Fibroblast of mammary gland (primary cell): ENCODE measurements at regions not wholly inside any gene's neighbourhood (a gene's known extent, or its start where the extent isn't known, plus 50 kb on each side); places are given as distances from the start of the nearest gene placed in this dataset.

Experiments
- DNase-seq: peaks from one replicate; pipeline ENCODE4 v3.0.0-alpha.2; 2010; ENCODE audit warnings: low read depth
- H3K4me3 ChIP-seq: 2 replicates; pipeline ENCODE4 v1.5.1; 2011; ENCODE audit warnings: low read depth, mild to moderate bottlenecking, low read length, moderate library complexity; ENCODE audit not compliant: control insufficient read depth
- CTCF ChIP-seq: conservative IDR thresholded peaks from 2 replicates; pipeline ENCODE4 v1.5.1; 2011; ENCODE audit warnings: low read depth, low read length, inconsistent platforms; ENCODE audit not compliant: control insufficient read depth, insufficient read depth

DNA sequence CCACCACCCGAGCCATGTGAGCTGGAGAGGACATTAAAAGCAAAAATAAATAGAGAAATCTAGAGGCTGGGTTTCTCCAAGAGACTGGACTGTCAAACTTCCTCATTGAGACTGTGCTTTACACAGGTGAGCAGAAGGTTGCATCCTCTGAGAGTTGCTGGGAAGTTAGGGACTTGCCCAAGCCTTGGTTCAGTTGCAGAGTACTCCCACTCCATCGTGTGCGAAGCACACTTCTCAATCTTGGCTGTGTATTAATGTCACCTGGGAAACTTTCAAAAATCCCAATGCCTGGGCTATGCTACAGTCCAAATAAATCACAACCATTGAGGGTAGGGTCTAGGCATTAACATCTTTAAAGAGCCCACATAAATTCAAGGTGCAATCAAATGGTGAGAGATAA lies 89.2 kb downstream of the ZNF330 start:
- H3K4me3 ChIP-seq: no peak overlapping the region
- no peak for TF ChIP-seq CTCF
- DNase-seq: no peak

GRCh38 chr4:141311246-141312204 lies 90.8 kb downstream of the ZNF330 start:
- H3K4me3 ChIP-seq: no peak overlapping the region
- DNase-seq: no peak
- TF ChIP-seq CTCF: no peak

GRCh38 chr4:141314627-141315026 lies 93.9 kb downstream of the ZNF330 start:
- H3K4me3 ChIP-seq: no peak overlapping the region
- no peak for TF ChIP-seq CTCF
- no peak for DNase-seq

DNA sequence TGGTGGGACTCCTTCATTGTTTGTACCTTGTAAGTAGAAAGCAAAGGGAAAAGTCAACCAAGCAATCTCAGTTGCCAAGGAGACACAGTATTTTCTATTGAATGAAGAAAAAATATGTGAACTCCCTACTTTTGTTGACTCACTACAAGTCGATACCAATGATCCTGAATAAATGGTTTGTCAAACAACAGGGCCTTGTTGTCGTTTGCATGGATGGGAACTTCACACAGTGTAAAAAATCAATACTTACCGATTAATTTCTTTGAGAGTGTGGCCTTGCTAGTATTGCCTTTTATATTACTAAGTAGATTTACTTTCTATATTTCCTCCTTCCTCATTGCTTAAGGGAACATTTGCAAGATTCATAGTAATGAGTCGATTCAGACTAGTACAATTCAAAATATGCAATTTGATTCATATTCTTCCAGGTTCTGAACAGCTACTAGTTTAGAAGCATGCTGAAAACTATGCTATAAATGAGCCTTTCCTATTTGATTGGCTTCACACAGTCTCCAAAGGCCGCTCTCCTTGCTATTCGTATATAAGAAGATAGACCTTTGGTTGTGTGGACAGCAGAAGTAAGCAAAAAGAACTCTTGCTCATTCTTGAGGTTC lies 108.0 kb downstream of the ZNF330 start:
- no peak for TF ChIP-seq CTCF
- no peak overlapping the region for H3K4me3 ChIP-seq
- no peak for DNase-seq

- H3K4me3 ChIP-seq: no peak overlapping the region
- no peak for TF ChIP-seq CTCF
- peak; percentile 92 for DNase-seq
Observed at GRCh38 chr4:141329174-141329569, 108.5 kb downstream of the ZNF330 start.

GRCh38 chr4:141330616-141331015 lies 109.9 kb downstream of the ZNF330 start:
- no peak overlapping the region for H3K4me3 ChIP-seq
- no peak for DNase-seq
- TF ChIP-seq CTCF: no peak
